HL-60 (cell line): ENCODE measurements at regions not wholly inside any gene's neighbourhood (a gene's known extent, or its start where the extent isn't known, plus 50 kb on each side); places are given as distances from the start of the nearest gene placed in this dataset.
"Not testable (repeated sequence)": the region's sequence is repeated elsewhere in the genome, so short reads cannot be mapped to it uniquely, and the experiment has no call there.

Source experiments
- DNase-seq, 2 experiments: peaks; one replicate each; pipeline ENCODE4 v3.0.0-alpha.2; 2010 to 2020; ENCODE audit warnings: low read depth in 1 of 2, low spot score in 1 of 2
- H3K27ac ChIP-seq: fragments of 250-450 bp; sonication (Bioruptor Pico); replicated peaks from 2 replicates; pipeline ENCODE4 v1.5.1; 2020; ENCODE audit warnings: mild to moderate bottlenecking, moderate library complexity
- H3K27me3 ChIP-seq: fragments of 250-450 bp; sonication (Bioruptor Pico); 2 replicates; pipeline ENCODE4 v1.5.1; 2021; ENCODE audit warnings: mild to moderate bottlenecking, moderate library complexity; ENCODE audit not compliant: insufficient read depth, poor library complexity, severe bottlenecking
- H3K4me3 ChIP-seq: replicated peaks from 2 replicates; pipeline ENCODE4 v1.5.1; 2011; ENCODE audit warnings: mild to moderate bottlenecking, control low read depth, low read length; ENCODE audit not compliant: insufficient read depth
- CTCF ChIP-seq: IDR thresholded peaks from one replicate; pipeline ENCODE4 v1.5.1; 2011; ENCODE audit warnings: low read length, control low read depth, inconsistent platforms; ENCODE audit not compliant: insufficient read depth
- GABPA ChIP-seq: IDR thresholded peaks from 2 replicates; pipeline ENCODE4 v1.6.1; 2012; ENCODE audit warnings: low read depth
- POLR2AphosphoS5 ChIP-seq: IDR thresholded peaks from 2 replicates; pipeline ENCODE4 v1.6.1; 2012; ENCODE audit warnings: low read depth
- REST ChIP-seq: IDR thresholded peaks from 2 replicates; pipeline ENCODE4 v1.6.1; 2012; ENCODE audit warnings: low read depth; ENCODE audit not compliant: insufficient replicate concordance
- SPI1 ChIP-seq: IDR thresholded peaks from 2 replicates; pipeline ENCODE4 v1.6.1; 2012; ENCODE audit warnings: low read depth, mild to moderate bottlenecking, borderline replicate concordance

- TF ChIP-seq GABPA, result no peak
- no peak for TF ChIP-seq SPI1
- no peak for TF ChIP-seq POLR2AphosphoS5
- TF ChIP-seq CTCF, result no peak
- TF ChIP-seq REST, result no peak
- Histone ChIP-seq H3K4me3 (no peak overlapping the region), H3K27ac (no peak overlapping the region), H3K27me3 (no peaks in the 10 kb centered on the region)
- peak in 1 of 2 experiments; percentile 4 for DNase-seq
Observed at GRCh38 chr6:84575264-84575663, 189.1 kb downstream of the TBX18 start.

GRCh38 chr6:84569882-84570281 is 194.5 kb downstream of the TBX18 start:
- DNase-seq, result no peak
- TF ChIP-seq GABPA (no peak), REST (no peak), SPI1 (no peak), CTCF (no peak), POLR2AphosphoS5 (no peak)
- no peak overlapping the region for H3K4me3 ChIP-seq
- H3K27me3 ChIP-seq, result no peaks in the 10 kb centered on the region
- no peak overlapping the region for H3K27ac ChIP-seq

GRCh38 chr6:84568971-84569370 is 195.4 kb downstream of the TBX18 start:
- no peak overlapping the region for H3K4me3 ChIP-seq
- no peaks in the 10 kb centered on the region for H3K27me3 ChIP-seq
- TF ChIP-seq GABPA (no peak), SPI1 (no peak), REST (no peak), CTCF (no peak), POLR2AphosphoS5 (no peak)
- no peak for DNase-seq
- H3K27ac ChIP-seq, result no peak overlapping the region

GRCh38 chr6:84565718-84566117 is 198.7 kb downstream of the TBX18 start:
- not testable (repeated sequence) for H3K27ac ChIP-seq, DNase-seq, H3K4me3 ChIP-seq, H3K27me3 ChIP-seq
